ENCODE measurements at regions not wholly inside any gene's neighbourhood (a gene's known extent, or its start where the extent isn't known, plus 50 kb on each side); places are given as distances from the start of the nearest gene placed in this dataset.

- no peak for DNase-seq (ENCODE audit: low read depth)
- TF ChIP-seq, protein P1, sequence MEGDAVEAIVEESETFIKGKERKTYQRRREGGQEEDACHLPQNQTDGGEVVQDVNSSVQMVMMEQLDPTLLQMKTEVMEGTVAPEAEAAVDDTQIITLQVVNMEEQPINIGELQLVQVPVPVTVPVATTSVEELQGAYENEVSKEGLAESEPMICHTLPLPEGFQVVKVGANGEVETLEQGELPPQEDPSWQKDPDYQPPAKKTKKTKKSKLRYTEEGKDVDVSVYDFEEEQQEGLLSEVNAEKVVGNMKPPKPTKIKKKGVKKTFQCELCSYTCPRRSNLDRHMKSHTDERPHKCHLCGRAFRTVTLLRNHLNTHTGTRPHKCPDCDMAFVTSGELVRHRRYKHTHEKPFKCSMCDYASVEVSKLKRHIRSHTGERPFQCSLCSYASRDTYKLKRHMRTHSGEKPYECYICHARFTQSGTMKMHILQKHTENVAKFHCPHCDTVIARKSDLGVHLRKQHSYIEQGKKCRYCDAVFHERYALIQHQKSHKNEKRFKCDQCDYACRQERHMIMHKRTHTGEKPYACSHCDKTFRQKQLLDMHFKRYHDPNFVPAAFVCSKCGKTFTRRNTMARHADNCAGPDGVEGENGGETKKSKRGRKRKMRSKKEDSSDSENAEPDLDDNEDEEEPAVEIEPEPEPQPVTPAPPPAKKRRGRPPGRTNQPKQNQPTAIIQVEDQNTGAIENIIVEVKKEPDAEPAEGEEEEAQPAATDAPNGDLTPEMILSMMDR (IDR thresholded peaks at IDR 0.05; ENCODE audit: control insufficient read depth, extremely low read depth, insufficient read depth): no peak
- H3K4me3 ChIP-seq (ENCODE audit: low read depth, low read length): no peak overlapping the region
Observed at GRCh38 chr10:28903063-28903462, 225.7 kb downstream of the BAMBI start.

DNA sequence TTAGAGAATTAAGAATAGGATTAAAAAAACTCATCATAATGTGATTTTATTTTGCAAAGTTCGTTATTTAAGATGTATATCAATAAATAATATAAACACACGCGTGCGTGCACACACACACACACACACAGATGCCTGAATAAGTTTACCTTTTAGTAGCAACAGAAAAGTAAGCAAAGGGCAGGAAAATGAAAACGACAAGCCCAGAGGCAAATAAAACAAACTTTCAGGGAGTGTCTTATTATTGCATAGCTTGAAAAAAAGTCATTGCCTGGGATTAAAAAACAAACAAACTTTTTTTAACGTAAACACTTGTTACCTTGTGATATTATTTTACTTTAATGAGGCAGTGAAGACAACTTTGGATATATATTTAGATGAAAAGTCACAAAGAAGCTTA is 226.4 kb downstream of the BAMBI start:
- TF ChIP-seq, protein P1 (IDR thresholded peaks at IDR 0.05; ENCODE audit: control insufficient read depth, extremely low read depth, insufficient read depth): no peak
- no peak for DNase-seq (ENCODE audit: low read depth)
- H3K4me3 ChIP-seq (ENCODE audit: low read depth, low read length): no peak overlapping the region

- DNase-seq (ENCODE audit: low read depth): no peak
- TF ChIP-seq, protein P1 (IDR thresholded peaks at IDR 0.05; ENCODE audit: control insufficient read depth, extremely low read depth, insufficient read depth): no peak
- H3K4me3 ChIP-seq (ENCODE audit: low read depth, low read length): no peak overlapping the region
Observed at GRCh38 chr10:28905371-28905770, 228.1 kb downstream of the BAMBI start.

GRCh38 chr10:28906011-28906411 is 228.7 kb downstream of the BAMBI start:
- no peak overlapping the region for H3K4me3 ChIP-seq (ENCODE audit: low read depth, low read length)
- no peak for DNase-seq (ENCODE audit: low read depth)
- TF ChIP-seq, protein P1 (IDR thresholded peaks at IDR 0.05; ENCODE audit: control insufficient read depth, extremely low read depth, insufficient read depth): no peak

- no peak overlapping the region for H3K4me3 ChIP-seq (ENCODE audit: low read depth, low read length)
Observed at GRCh38 chr10:28906415-28906814, 229.1 kb downstream of the BAMBI start.

DNA sequence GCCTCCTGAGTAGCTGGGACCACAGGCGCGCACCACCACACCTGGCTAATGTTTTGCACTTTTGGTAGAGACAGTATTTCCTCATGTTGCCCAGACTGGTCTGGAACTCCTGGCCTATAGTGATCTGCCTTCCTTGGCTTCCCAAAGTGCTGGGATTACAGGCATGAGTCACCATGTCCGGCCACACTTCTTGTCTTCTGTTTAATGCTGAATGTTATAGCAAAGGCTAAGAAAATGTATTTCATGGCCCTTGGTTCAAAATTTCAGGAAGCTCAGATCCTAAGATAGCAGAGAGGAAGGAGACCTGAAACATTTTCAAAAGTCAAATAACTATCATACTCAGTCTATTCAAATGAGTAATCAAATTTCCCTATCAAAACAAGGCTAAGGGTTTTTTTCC is 229.6 kb downstream of the BAMBI start:
- DNase-seq (ENCODE audit: low read depth): no peak
- no peak overlapping the region for H3K4me3 ChIP-seq (ENCODE audit: low read depth, low read length)
- TF ChIP-seq, protein P1 (IDR thresholded peaks at IDR 0.05; ENCODE audit: control insufficient read depth, extremely low read depth, insufficient read depth): no peak

More at GRCh38 chr10:28906415-28906814, 229.1 kb downstream of the BAMBI start:
- DNase-seq (ENCODE audit: low read depth): no peak
- TF ChIP-seq, protein P1 (IDR thresholded peaks at IDR 0.05; ENCODE audit: control insufficient read depth, extremely low read depth, insufficient read depth): no peak

DNA sequence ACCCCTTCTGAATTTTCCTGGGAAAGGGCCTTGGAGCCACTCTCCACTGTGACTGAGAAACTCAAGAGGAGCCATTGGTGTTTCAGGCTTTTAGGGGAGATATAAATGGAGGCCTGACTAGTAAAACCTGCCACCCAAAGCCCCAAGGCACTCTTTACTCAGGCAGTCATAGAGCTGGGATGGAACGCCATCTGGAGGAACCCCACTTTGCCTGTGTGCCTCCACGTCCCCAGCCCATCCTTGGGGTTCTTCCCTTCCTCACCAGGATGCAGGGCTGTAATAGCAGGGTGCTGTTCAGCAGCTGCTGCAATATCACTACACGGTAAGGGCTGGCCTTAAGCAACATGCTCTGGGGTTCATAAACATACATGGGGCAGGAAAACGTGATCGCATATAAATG is 232.6 kb downstream of the BAMBI start:
- H3K4me3 ChIP-seq (ENCODE audit: low read depth, low read length): no peak overlapping the region
- TF ChIP-seq, protein P1 (IDR thresholded peaks at IDR 0.05; ENCODE audit: control insufficient read depth, extremely low read depth, insufficient read depth): no peak
- DNase-seq (ENCODE audit: low read depth): no peak

Measured in LNCaP clone FGC (cell line).